HEK293 (cell line): ENCODE measurements at regions not wholly inside any gene's neighbourhood (a gene's known extent, or its start where the extent isn't known, plus 50 kb on each side); places are given as distances from the start of the nearest gene placed in this dataset.

Experiments used
- CTCF ChIA-PET: fragments of 350-600 bp; formaldehyde crosslinking; extraction: SDS; loops from one replicate; lab custom pipeline; 2021; ENCODE audit warnings: antibody characterized with exemption; lab: Yijun Ruan, JAX
- POLR2A ChIA-PET: fragments of 300-600 bp; formaldehyde crosslinking; extraction: SDS; loops from one replicate; lab custom pipeline; 2020; ENCODE audit warnings: antibody characterized with exemption, inconsistent platforms; lab: Yijun Ruan, JAX
- H3K27ac ChIP-seq: fragments of 200-500 bp; sonication (Bioruptor generic); 2 replicates; pipeline ENCODE4 v1.5.1; 2014; ENCODE audit warnings: low read depth, low read length, control low read depth, inconsistent platforms; ENCODE audit errors: extremely low read depth
- H3K36me3 ChIP-seq, 2 experiments: fragments of 200-500 bp in 1 of 2; sonication (Bioruptor generic) in 1 of 2; 1 replicate in 1 of 2; 2 replicates in 1 of 2; pipeline ENCODE4 v1.5.1; 2014 to 2017; ENCODE audit warnings: inconsistent platforms in 2 of 2, low read length in 2 of 2; ENCODE audit not compliant: control insufficient read depth in 2 of 2, insufficient read depth in 1 of 2
- H3K4me1 ChIP-seq: fragments of 200-500 bp; sonication (Bioruptor generic); 2 replicates; pipeline ENCODE4 v1.5.1; 2014; ENCODE audit warnings: mild to moderate bottlenecking, low read length, inconsistent platforms; ENCODE audit not compliant: control insufficient read depth, insufficient read depth
- H3K4me3 ChIP-seq: 2 replicates; pipeline ENCODE4 v1.5.1; 2011; ENCODE audit warnings: low read depth, mild to moderate bottlenecking, control low read depth, low read length, moderate library complexity
- H3K9me3 ChIP-seq: fragments of 200-500 bp; sonication (Bioruptor generic); 2 replicates; pipeline ENCODE4 v1.5.1; 2014; ENCODE audit warnings: low read depth, low read length, inconsistent platforms; ENCODE audit not compliant: control insufficient read depth, insufficient read depth
- KLF9 ChIP-seq: fragments of 450-650 bp; formaldehyde crosslinking; IDR thresholded peaks from 2 replicates; pipeline ENCODE4 v1.5.1; 2016; ENCODE audit warnings: missing biosample characterization, missing genetic modification characterization, low read depth
- SP3 ChIP-seq: fragments of 450-650 bp; formaldehyde crosslinking; IDR thresholded peaks from 2 replicates; pipeline ENCODE4 v1.5.1; 2016; ENCODE audit warnings: missing biosample characterization, missing genetic modification characterization
- YY2 ChIP-seq: fragments of 450-650 bp; formaldehyde crosslinking; IDR thresholded peaks from 2 replicates; pipeline ENCODE4 v1.5.1; 2016; ENCODE audit warnings: missing biosample characterization, missing genetic modification characterization
- ZBTB44 ChIP-seq: fragments of 450-650 bp; IDR thresholded peaks from 2 replicates; pipeline ENCODE4 v1.5.1; 2018; ENCODE audit warnings: missing biosample characterization, mild to moderate bottlenecking, missing genetic modification characterization
- ZIC2 ChIP-seq: fragments of 450-650 bp; formaldehyde crosslinking; IDR thresholded peaks from 2 replicates; pipeline ENCODE4 v1.5.1; 2016; ENCODE audit warnings: missing biosample characterization, missing genetic modification characterization
- ZNF248 ChIP-seq: fragments of 450-650 bp; formaldehyde crosslinking; IDR thresholded peaks from 2 replicates; pipeline ENCODE4 v1.5.1; 2017; ENCODE audit warnings: missing biosample characterization, missing genetic modification characterization
- ZNF274 ChIP-seq, 2 experiments: fragments of 200-500 bp in 1 of 2; fragments of 450-650 bp in 1 of 2; sonication (Bioruptor generic) in 1 of 2; formaldehyde crosslinking in 1 of 2; IDR thresholded peaks; 2 replicates each; pipeline versions ENCODE4 v1.5.1 to v1.6.1; 2014 to 2016; ENCODE audit warnings: borderline replicate concordance in 1 of 2, inconsistent platforms in 1 of 2, low read length in 1 of 2, missing biosample characterization in 1 of 2, missing genetic modification characterization in 1 of 2
- ZNF280C ChIP-seq: fragments of 450-650 bp; formaldehyde crosslinking; IDR thresholded peaks from 2 replicates; pipeline ENCODE4 v1.5.1; 2016; ENCODE audit warnings: missing biosample characterization, missing genetic modification characterization
- ZNF280D ChIP-seq: fragments of 450-650 bp; formaldehyde crosslinking; IDR thresholded peaks from 2 replicates; pipeline ENCODE4 v1.5.1; 2016; ENCODE audit warnings: missing biosample characterization, missing genetic modification characterization
- ZNF324 ChIP-seq: fragments of 450-650 bp; formaldehyde crosslinking; IDR thresholded peaks from 2 replicates; pipeline ENCODE4 v1.5.1; 2016; ENCODE audit warnings: missing biosample characterization, missing genetic modification characterization
- ZNF366 ChIP-seq: fragments of 450-650 bp; formaldehyde crosslinking; conservative IDR thresholded peaks from 2 replicates; pipeline ENCODE4 v1.5.1; 2016; ENCODE audit warnings: missing biosample characterization, missing genetic modification characterization
- ZNF37A ChIP-seq: fragments of 450-650 bp; IDR thresholded peaks from 2 replicates; pipeline ENCODE4 v1.5.1; 2018; ENCODE audit warnings: missing biosample characterization, missing genetic modification characterization
- ZNF394 ChIP-seq: fragments of 450-650 bp; formaldehyde crosslinking; IDR thresholded peaks from 2 replicates; pipeline ENCODE4 v1.5.1; 2016; ENCODE audit warnings: missing biosample characterization, missing genetic modification characterization, mild to moderate bottlenecking, moderate library complexity, borderline replicate concordance
- ZNF423 ChIP-seq: fragments of 450-650 bp; formaldehyde crosslinking; IDR thresholded peaks from 2 replicates; pipeline ENCODE4 v1.5.1; 2016; ENCODE audit warnings: missing biosample characterization, missing genetic modification characterization
- ZNF433 ChIP-seq: fragments of 450-650 bp; formaldehyde crosslinking; IDR thresholded peaks from 2 replicates; pipeline ENCODE4 v1.5.1; 2016; ENCODE audit warnings: missing biosample characterization, missing genetic modification characterization, low read depth
- ZNF548 ChIP-seq: fragments of 450-650 bp; formaldehyde crosslinking; IDR thresholded peaks from 2 replicates; pipeline ENCODE4 v1.5.1; 2016; ENCODE audit warnings: missing biosample characterization, missing genetic modification characterization
- ZNF555 ChIP-seq: fragments of 450-650 bp; formaldehyde crosslinking; conservative IDR thresholded peaks from 2 replicates; pipeline ENCODE4 v1.5.1; 2017; ENCODE audit warnings: missing biosample characterization, mild to moderate bottlenecking, missing genetic modification characterization, inconsistent platforms
- ZNF558 ChIP-seq: fragments of 450-650 bp; formaldehyde crosslinking; IDR thresholded peaks from 2 replicates; pipeline ENCODE4 v1.5.1; 2016; ENCODE audit warnings: missing biosample characterization, missing genetic modification characterization
- ZNF843 ChIP-seq: fragments of 450-650 bp; formaldehyde crosslinking; IDR thresholded peaks from 2 replicates; pipeline ENCODE4 v1.5.1; 2016; ENCODE audit warnings: missing biosample characterization, missing genetic modification characterization
- ZSCAN30 ChIP-seq: fragments of 450-650 bp; IDR thresholded peaks from 2 replicates; pipeline ENCODE4 v1.5.1; 2018; ENCODE audit warnings: missing biosample characterization, mild to moderate bottlenecking, missing genetic modification characterization, moderate library complexity
- ZSCAN4 ChIP-seq: fragments of 450-650 bp; formaldehyde crosslinking; IDR thresholded peaks from 2 replicates; pipeline ENCODE4 v1.5.1; 2017; ENCODE audit warnings: missing biosample characterization, missing genetic modification characterization

- H3K27ac ChIP-seq, result no peak overlapping the region
- TF ChIP-seq ZNF843 (tag by site-specific recombination), result no peak
- no peak for TF ChIP-seq ZNF555 (tag by site-specific recombination)
- no peak for TF ChIP-seq ZNF366 (tag by site-specific recombination)
- TF ChIP-seq ZNF248 (tag by site-specific recombination), result no peak
- TF ChIP-seq ZNF433 (tag by site-specific recombination), result no peak
- no peak for TF ChIP-seq ZNF274 (IDR thresholded peaks at IDR 0.05; ENCODE audit: low read length)
- TF ChIP-seq ZNF274 (tag by site-specific recombination; IDR thresholded peaks at IDR 0.05; ENCODE audit: borderline replicate concordance), result no peak
- no peak for TF ChIP-seq ZSCAN30 (tag by site-specific recombination)
- no peak for TF ChIP-seq ZNF423 (tag by site-specific recombination)
- no peak for TF ChIP-seq ZNF280C (tag by site-specific recombination)
- TF ChIP-seq YY2, result no peak
- TF ChIP-seq ZNF548, result no peak
- POLR2A ChIA-PET, result interaction anchor here (0.7 kb wide), 1 partner anchor 426 kb away, joined by 3 read pairs; no protein-coding TSS in a partner anchor
- no peak overlapping the region for H3K4me3 ChIP-seq
- H3K36me3 ChIP-seq, result no peaks in the 10 kb centered on the region
- CTCF ChIA-PET, result no interaction called here
- no peaks in the 10 kb centered on the region; the same call in 1 of the 2 replicates for H3K9me3 ChIP-seq
- H3K4me1 ChIP-seq, result no peaks in the 10 kb centered on the region
Measured at GRCh38 chr21:20554785-20555184, 443.4 kb upstream of the NCAM2 start.

GRCh38 chr21:20570824-20571232 lies 427.4 kb upstream of the NCAM2 start:
- H3K9me3 ChIP-seq, result no peaks in the 10 kb centered on the region; the same call in 1 of the 2 replicates
- TF ChIP-seq ZNF37A (tag by site-specific recombination), result no peak
- no peak for TF ChIP-seq ZNF324 (tag by site-specific recombination)
- no peak for TF ChIP-seq SP3 (tag by site-specific recombination)
- no peak for TF ChIP-seq ZBTB44 (tag by site-specific recombination)
- TF ChIP-seq ZNF394 (tag by site-specific recombination), result no peak
- TF ChIP-seq, all 188 proteins: peak for 0
- Histone ChIP-seq H3K4me3 (no peak overlapping the region), H3K4me1 (no peaks in the 10 kb centered on the region), H3K27ac (no peak overlapping the region), H3K36me3 (no peaks in the 10 kb centered on the region)
- CTCF ChIA-PET, result no interaction called here
- POLR2A ChIA-PET, result no interaction called here

GRCh38 chr21:20572582-20572981 lies 425.6 kb upstream of the NCAM2 start:
- TF ChIP-seq KLF9, result no peak
- TF ChIP-seq ZIC2 (tag by site-specific recombination), result no peak
- TF ChIP-seq ZNF280D (tag by site-specific recombination), result no peak
- no peak for TF ChIP-seq ZSCAN4 (tag by site-specific recombination)
- no peak for TF ChIP-seq ZNF558 (tag by site-specific recombination)
- TF ChIP-seq, all 188 proteins: peak for 0
- Histone ChIP-seq H3K4me1 (no peaks in the 10 kb centered on the region), H3K36me3 (no peaks in the 10 kb centered on the region), H3K4me3 (no peak overlapping the region), H3K27ac (no peak overlapping the region), H3K9me3 (no peaks in the 10 kb centered on the region; the same call in 1 of the 2 replicates)
- ChIA-PET CTCF (no interaction called here), POLR2A (no interaction called here)
